ENCODE measurements at regions not wholly inside any gene's neighbourhood (a gene's known extent, or its start where the extent isn't known, plus 50 kb on each side); places are given as distances from the start of the nearest gene placed in this dataset.
A peak's percentile ranks its signal among the peaks of the same experiment; 100 is the strongest.
"Not testable (repeated sequence)": the region's sequence is repeated elsewhere in the genome, so short reads cannot be mapped to it uniquely, and the experiment has no call there.

DNA sequence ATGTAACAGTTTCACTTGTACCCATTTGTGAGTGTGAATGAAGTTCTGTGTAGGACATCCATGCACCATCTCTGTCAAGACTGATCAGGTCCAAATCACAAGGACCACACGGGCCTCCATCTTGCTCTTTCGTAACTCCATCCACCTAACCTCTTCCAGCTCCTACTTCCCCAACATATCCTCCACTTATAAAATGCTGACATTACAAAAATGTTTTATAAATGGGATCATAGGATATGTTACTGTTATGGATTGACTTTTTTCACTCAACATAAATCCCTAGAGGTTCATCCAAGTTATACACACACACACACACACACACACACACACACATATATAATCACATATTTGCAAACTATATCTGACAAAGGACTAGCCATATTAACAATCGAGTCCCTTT lies 476.8 kb downstream of the ZNF516 start:
- no peak for DNase-seq (ENCODE audit: low spot score)

DNA sequence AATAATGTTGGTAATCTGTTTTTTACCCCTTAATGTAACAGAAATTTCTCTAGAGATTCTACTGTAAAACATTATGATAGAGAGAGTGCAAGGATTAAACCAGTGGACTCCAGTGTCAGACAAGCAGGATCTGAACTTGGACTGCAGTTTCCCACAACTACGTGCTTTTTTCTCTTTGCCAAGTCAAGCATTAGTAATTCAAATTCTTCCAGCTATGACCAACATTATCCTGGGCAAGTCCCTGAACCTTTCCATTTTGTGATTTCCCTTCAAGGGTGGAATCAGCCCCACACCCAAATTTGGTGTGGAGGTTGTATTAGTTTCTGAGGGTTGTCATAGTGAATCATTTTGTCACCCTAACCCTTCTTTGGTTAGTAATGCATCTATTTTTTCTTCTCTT lies 482.0 kb downstream of the ZNF516 start:
- no peak for DNase-seq (ENCODE audit: low spot score)

DNA sequence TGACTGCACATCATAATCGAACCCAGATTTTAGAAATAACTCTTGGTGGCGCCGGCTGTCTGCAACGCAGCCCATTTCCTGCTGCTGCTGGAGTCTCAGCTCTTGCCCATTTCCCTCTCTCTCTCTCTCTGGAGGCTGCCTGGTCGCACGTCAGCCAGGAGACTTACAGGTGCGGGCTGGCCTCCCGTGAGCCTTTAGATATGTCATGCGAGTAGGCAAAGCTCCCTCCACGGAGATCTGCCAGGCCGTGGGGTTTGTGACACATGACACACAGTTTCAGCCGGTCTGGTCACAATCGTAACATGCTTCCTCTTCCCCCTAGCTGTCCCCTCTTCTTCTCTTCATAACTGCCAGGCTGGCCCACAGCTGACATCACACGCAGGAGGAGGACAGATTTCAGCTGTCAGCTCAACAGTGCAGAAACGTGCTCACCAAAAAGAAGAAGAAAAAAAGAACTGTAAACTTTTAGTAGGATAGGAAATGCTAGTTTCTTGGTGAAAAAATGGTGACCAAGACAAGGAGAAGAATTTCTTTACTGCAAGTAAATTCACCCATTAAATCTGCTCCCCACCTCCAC lies 489.3 kb downstream of the ZNF516 start:
- no peak for DNase-seq (ENCODE audit: low spot score)

DNA sequence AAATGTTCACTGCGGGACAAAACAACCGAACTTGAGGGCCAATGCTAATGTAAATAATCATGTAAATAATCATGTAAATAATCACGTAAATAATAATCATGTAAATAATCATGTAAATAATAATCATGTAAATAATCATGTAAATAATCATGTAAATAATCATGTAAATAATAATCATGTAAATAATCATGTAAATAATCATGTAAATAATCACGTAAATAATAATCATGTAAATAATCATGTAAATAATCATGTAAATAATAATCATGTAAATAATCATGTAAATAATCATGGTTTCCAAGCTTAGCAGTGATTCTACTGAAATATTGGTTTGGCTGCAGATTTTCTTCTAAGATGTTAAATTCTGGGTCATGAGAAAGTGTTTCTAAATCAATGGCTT lies 507.1 kb downstream of the ZNF516 start:
- DNase-seq (ENCODE audit: low spot score): not testable (repeated sequence)

DNA sequence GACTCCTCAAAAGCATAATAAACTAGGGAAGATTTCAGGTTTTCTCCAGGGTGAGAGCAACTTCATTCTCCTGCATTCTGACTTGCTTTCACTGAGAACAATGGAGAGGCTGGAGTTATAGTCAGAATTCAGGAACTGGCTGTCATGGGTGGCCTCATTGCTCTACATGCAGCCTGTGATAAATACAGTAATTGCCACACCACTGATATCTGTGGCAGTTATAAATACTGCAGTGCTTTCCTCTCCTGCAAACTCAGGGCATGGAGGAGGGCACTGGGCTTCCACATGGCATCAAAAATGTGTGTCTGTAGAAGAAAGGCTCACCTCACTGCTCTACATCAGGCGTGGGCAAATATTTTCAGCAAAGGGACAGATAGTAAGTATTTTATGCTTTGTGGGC lies 510.2 kb downstream of the ZNF516 start:
- DNase-seq (ENCODE audit: low spot score): no peak

DNA sequence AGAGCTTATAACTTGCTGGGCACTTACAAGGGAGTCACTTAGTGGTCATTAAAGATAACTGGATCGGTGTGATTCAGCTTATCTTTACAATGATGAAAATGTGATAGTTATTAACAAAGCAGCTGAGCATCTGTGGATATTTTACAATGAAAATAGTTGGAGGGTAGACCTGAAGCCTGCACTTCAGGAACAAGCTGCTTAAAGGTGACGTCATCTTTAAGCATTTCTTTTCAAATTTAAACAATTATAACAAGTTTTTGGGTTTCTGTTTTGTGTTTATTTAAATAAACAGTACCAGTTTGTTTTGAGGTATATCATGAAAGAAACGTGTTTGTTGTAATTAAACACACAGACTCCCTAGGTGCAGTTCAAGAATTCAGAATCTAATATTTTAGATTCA lies 513.9 kb downstream of the ZNF516 start:
- no peak for DNase-seq (ENCODE audit: low spot score)

DNA sequence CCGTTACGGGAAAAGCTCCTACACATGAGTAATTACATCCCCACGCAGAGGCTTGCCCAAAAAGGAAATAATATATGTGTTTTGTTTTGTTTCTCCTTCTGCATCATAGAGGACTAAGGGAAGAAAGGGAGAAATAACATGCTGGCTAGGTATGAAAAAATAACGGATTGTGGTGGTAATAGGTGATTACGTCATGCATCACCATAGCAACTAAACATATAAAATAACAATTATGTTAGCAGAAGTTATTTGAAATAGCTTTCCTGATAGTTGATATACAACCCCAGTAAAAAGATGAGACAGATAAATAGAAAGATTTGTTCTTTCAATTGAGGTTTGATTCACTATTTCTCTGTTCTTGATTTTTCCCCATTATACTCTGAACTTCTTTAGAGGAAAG lies 518.0 kb downstream of the ZNF516 start:
- DNase-seq (ENCODE audit: low spot score): no peak

DNA sequence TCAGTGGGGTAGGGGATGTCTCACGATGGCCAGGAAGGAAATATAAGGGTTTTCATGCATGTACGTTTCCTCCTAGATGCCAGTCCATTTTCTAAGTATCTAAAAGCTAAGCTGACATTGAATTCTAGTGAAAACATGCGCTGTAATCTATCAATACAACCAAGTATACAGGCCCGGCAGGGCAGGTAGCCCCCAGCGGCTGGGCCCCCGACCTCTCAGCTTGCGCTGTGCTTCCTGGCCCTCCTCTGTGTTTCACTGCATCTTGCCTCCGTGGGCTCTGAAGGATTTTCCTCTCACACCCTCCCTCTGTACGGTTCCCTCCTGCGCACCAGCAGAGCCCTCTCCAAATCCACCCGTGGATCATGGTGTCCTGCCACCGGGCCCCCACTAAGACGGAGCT lies 524.8 kb downstream of the ZNF516 start:
- DNase-seq (ENCODE audit: low spot score): no peak

DNA sequence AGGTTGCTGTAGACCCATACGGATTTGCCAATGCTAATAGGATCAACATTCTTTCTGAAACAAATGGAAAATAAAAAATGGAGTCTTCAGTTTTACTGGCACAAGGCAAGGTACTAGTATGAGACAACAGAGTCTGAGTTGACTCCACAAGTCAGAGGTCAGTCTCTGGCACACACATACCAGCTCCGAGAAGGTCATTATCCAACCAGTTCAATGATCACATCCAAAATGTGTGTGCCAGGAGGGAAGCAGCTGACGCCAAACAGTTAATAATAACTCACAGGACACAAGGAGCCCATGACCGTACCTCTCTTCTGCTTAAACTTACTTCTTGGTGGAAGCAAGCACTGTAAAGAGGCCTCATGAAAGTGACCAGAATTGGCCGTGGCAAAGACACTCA lies 528.6 kb downstream of the ZNF516 start:
- DNase-seq (ENCODE audit: low spot score): no peak

DNA sequence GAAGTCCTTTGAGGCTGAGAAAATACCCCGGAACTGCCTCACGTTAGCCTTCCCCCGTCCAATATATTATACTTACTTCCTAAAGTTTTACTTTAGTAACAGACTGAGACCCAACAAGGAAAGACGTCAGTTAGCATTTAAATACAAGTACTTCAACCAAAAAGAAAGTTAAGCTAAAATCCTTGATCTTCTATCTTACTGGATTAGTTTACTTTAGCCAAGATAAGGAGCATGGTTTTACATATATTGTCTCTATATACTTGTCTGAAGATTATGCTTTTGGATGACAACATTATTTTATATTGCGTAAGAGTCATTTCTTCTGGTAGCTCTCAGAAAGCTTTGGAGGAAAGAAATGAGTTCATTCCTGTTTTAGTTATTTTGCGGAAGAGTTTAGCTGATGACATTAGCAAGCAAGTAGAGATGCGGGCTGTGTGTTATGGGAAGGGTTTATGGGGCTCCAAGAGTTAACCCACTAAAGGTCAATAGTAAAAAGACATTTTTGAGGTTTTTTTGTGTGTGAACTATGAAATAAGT lies 532.9 kb downstream of the ZNF516 start:
- DNase-seq (ENCODE audit: low spot score): no peak

DNA sequence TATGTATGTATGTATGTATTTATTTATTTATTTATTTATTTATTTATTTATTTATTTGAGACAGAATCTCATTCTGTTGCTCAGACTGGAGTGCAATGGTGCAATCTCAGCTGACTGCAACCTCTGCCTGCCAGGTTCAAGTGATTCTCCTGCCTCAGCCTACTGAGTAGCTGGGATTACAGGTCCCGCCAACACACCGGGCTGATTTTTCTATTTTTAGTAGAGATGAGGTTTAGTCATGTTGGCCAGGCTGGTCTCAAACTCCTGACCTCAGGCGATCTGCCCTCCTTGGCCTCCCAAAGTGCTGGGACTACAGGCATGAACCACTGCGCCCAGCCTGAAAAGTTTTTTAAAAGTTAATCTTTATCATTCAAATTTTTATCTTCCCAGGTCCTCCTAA lies 532.9 kb upstream of the SMIM21 start:
- DNase-seq (ENCODE audit: low spot score): not testable (repeated sequence)

DNA sequence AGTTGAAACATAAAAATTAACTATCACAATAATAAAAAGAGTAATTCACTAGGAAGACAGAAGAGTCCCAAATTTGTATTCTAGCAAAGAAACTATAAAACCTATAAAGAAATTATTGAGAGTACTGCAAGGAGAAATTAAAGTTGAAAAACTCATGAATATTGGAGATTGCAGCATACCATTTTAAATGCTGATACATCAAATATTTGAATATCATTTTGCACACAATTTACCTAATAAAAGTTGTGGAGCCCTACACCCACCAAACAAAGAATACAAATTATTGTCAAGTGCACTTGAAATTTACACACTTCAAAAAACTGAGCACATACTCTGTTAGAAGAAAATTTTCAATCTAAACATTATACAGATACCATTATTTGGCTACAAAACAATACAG lies 531.6 kb upstream of the SMIM21 start:
- DNase-seq (ENCODE audit: low spot score): no peak

DNA sequence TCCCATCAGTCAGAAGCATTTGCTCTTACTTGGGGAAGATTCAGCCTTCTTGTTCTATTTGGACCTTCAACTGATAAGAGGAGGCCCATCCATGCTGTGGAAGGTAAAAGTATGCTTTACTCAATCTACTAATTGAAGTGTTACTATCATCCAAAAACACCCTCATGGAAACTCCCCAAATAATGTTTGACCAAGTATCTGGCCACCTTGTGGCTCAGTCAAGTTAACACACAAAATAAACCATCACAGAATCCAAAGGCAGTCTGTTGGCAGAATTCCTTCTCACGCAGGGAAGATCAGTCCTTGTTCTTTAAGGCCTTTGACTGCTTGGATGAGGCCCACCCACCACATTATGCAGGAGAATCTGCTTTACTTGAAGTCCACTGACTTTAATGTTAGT lies 531.2 kb upstream of the SMIM21 start:
- DNase-seq (ENCODE audit: low spot score): no peak

DNA sequence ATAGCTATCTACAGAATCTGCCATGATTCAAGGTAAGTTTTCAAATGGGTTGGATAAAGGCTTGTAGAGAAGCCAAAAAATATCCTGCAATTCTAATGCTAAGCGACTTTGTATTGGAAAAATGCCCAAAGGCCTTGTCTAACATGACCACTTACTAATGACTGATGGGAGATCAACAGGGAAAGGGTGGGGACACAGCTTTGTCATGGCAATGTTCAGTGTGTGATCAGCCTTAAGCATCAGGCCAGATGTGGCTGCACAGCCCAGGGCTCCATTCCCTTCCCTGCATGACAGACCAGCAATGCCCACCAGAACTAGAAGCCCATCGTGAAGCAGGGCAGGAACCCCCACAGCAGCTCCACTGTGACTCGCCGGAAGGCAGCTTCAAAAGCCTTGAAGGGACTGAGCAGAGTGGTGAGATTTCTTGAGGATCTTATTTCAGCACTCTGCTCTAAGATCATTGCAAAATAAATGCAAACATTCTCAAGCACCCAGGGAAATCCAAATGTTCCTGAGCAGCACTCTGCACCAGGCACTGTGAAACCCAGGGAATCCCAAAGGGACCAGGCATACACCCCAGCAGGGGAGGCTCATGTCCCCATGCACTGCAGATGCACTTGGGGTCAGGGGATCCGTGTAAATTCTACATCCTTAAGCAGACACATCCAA lies 517.9 kb upstream of the SMIM21 start:
- no peak for DNase-seq (ENCODE audit: low spot score)

DNA sequence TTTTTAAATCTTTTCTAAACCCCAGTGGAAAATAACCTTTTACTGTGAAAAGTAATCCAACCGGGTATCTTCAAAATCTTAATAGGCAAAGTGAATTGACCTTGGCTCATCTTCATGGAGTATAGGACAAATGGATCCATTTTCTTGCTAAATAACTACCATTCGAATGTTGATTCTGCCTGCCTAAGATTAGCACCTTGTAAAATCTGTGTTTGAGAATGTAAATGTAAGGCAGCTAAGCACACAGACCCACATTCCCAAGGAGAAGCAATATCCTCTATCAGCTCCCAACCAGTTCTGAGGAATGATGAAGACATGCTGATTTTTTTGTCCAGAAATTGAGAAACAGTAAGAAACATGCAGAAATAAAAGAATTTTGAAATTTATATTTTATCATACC lies 509.8 kb upstream of the SMIM21 start:
- DNase-seq (ENCODE audit: low spot score): no peak

DNA sequence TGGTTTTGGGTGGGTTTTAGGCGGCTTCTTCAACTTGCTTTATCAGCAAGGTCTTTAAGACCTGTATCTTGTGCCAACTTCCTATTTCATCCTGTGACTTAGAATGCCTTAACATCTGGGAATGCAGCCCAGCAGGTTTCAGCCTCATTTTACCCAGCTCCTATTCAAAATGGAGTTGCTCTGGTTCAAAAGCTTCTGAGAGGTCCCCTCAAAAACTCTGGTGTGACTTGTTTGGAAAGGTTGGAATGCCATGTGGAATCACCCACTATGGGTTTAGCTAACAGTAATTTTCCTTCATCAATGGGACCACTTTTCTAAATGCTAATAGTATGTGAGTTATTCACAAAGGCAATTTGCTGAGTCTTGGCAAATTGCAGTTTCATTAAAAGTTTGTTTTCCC lies 509.4 kb upstream of the SMIM21 start:
- DNase-seq (ENCODE audit: low spot score): no peak

DNA sequence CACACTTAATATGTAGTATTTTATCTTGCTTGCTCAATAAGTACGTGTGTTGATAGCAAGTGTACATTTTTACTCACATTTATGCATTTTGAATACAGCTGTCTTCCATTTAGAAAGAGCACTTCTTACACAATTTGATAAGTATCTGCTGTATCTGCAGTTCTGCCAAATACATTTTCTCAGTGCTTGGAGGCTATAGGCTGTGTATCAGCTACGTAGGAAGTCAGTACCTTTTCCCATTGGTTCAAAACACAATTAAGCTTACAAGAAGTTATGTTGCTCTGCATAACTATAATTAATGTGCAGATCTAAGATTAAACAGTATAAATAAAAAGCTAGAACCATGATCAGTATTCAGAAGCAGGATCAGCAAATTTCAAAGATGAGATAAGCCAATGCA lies 503.6 kb upstream of the SMIM21 start:
- DNase-seq (ENCODE audit: low spot score): no peak

DNA sequence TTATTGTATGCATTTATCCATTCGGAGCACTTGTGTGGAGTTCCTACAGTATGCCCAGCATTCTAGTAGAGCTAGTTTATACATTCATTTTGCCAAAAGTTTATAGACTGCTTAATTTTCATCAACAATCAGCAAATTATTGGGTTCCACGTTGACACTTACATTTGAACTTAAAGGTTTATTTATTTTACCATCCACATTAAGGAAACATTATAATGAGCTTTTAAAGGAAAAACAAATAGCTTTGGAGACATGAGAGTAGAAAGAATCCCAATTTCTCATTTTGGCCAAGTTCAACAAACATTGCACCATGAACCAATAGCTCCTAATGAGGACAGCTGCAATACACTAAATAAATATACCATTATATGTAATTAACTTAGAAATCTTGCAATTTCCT lies 501.2 kb upstream of the SMIM21 start:
- no peak for DNase-seq (ENCODE audit: low spot score)

DNA sequence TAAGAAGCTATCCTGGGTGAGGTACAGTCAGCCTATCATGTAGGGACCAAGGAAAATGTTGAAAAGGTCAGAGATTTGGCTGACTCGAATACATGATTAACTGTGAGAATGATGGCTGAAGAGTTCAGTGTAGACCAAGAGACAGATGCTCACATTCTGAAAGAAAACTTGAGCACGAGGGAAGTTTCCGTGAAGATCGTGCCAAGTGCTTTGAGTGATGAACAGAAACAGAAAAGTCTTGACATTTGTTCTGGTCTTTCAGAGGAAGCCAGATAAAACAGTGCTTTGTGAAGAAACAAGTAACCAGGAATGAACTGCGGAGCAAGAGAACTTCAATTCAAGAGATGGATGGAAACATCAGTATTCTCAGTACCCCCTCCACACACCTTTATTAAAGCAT lies 500.3 kb upstream of the SMIM21 start:
- no peak for DNase-seq (ENCODE audit: low spot score)

DNA sequence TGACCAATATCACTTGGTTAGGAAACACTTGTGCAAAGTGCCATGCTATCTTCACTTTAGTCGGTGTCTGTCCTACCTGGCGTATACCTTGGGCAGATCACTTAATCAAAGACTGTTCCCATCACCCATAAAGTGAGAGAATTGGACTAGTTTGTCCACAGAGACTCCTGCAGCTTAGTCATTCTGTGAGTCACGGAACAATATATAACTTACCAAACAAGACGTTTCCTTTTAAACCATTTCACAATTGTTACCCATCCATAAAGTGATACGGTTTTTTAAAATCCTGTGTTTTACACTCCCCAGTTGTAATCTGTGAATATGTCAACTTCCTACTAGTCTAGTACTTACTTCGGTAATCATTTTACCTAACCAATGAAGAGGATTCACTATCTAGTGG lies 499.3 kb upstream of the SMIM21 start:
- no peak for DNase-seq (ENCODE audit: low spot score)

DNA sequence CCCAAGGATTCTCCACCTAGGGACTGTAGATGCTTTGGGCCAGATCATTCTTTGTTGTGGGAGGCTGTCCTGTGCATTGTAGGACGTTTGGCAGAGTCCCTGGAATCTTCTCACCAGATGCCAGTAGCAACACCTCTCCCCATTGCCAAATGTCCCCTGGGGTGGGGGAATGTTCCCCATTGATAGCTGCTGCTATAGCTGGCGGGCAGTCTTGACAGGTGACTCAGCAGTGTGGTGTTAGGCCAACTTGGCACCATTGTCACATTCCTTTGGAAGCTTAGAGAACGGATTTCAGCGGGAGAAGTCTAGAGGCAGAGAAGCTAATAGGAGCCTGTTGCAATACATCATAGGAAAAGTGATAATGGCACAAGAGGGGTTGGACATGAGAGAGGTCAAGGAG lies 495.7 kb upstream of the SMIM21 start:
- peak; percentile 37 for DNase-seq (ENCODE audit: low spot score)

DNA sequence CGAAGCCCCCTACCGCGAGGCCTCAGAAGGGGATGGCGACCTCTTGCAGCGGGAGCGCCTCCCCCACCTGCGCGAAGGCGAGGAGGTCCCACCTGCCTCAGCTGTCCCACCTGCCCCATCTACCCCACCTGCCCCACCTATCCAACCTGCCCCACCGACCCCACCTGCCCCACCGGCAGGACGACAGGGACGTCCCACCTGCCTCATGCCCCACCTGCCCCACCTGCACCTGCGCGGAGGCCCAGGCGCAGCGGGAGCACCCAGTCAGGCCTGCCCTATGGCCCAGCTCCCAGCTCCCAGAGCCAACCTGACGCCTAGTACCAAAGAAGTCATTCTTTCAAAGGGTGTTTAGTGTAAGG lies 489.1 kb upstream of the SMIM21 start:
- no peak for DNase-seq (ENCODE audit: low spot score)

DNA sequence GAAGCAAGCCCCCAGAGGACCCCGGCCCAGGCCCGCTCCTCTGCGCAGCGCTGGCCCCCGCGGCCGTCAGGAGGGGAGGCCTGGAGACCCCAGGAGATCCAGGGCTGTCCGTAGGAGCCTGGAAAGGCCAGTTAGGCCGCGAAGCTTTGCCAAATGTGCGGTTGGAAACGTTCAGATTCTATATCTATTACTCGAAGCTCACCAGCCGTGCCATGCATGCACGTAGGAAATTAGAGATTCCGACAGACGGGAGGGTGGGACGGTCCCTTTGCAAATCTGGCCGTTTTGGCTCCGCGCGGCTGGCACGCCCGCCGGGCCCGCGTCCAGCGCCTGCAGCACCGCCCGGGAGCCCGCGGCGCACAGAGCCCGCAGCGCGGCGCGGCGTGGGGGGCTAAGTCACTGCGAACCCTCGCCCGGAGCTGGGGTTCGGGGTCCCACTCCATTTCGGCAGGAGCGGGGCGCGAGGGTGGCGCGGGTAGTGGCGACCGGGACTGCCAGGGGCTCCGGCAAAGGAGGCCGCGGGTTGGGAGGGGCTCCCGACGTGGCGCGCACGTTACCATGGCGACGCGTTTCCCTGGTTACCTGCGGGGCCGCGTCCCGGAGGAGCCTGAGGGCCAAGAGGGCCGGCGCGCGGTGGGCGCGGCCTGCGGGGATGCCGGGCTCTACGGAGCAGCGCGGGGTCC lies 488.6 kb upstream of the SMIM21 start:
- no peak for DNase-seq (ENCODE audit: low spot score)

DNA sequence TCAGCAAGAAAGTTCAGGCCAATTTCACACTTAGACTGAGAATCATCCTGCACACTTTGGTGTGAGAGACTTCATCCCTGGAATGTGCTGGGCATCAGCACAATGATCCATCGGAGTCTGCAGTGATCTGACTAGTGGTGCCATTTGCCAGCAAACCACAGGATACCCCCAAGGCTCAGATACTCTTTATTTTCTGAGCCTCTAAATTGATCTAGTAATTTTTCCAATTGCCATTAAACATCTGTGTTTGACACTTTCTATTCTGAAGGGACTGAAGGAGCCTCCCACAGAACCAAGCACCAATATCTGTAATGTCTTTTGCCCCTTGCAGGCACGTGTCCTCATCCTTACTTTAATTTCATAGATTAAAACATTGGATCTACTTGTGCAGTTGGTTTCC lies 485.3 kb upstream of the SMIM21 start:
- DNase-seq (ENCODE audit: low spot score): no peak
